HL-60 (cell line): ENCODE measurements at regions not wholly inside any gene's neighbourhood (a gene's known extent, or its start where the extent isn't known, plus 50 kb on each side); places are given as distances from the start of the nearest gene placed in this dataset.

Experiments used
- DNase-seq, 2 experiments: peaks; one replicate each; pipeline ENCODE4 v3.0.0-alpha.2; 2010 to 2020; ENCODE audit warnings: low read depth in 1 of 2, low spot score in 1 of 2
- H3K27ac ChIP-seq: fragments of 250-450 bp; sonication (Bioruptor Pico); replicated peaks from 2 replicates; pipeline ENCODE4 v1.5.1; 2020; ENCODE audit warnings: mild to moderate bottlenecking, moderate library complexity
- H3K27me3 ChIP-seq: fragments of 250-450 bp; sonication (Bioruptor Pico); 2 replicates; pipeline ENCODE4 v1.5.1; 2021; ENCODE audit warnings: mild to moderate bottlenecking, moderate library complexity; ENCODE audit not compliant: insufficient read depth, poor library complexity, severe bottlenecking
- H3K4me3 ChIP-seq: replicated peaks from 2 replicates; pipeline ENCODE4 v1.5.1; 2011; ENCODE audit warnings: mild to moderate bottlenecking, control low read depth, low read length; ENCODE audit not compliant: insufficient read depth
- CTCF ChIP-seq: IDR thresholded peaks from one replicate; pipeline ENCODE4 v1.5.1; 2011; ENCODE audit warnings: low read length, control low read depth, inconsistent platforms; ENCODE audit not compliant: insufficient read depth
- GABPA ChIP-seq: IDR thresholded peaks from 2 replicates; pipeline ENCODE4 v1.6.1; 2012; ENCODE audit warnings: low read depth
- POLR2AphosphoS5 ChIP-seq: IDR thresholded peaks from 2 replicates; pipeline ENCODE4 v1.6.1; 2012; ENCODE audit warnings: low read depth
- REST ChIP-seq: IDR thresholded peaks from 2 replicates; pipeline ENCODE4 v1.6.1; 2012; ENCODE audit warnings: low read depth; ENCODE audit not compliant: insufficient replicate concordance
- SPI1 ChIP-seq: IDR thresholded peaks from 2 replicates; pipeline ENCODE4 v1.6.1; 2012; ENCODE audit warnings: low read depth, mild to moderate bottlenecking, borderline replicate concordance

GRCh38 chr4:12770351-12770750 lies 713.8 kb downstream of the RAB28 start:
- TF ChIP-seq POLR2AphosphoS5 (no peak), SPI1 (no peak), REST (no peak), GABPA (no peak), CTCF (no peak)
- Histone ChIP-seq H3K4me3 (no peak overlapping the region), H3K27me3 (no peaks in the 10 kb centered on the region), H3K27ac (no peak overlapping the region)
- no peak for DNase-seq

- TF ChIP-seq SPI1: no peak
- no peak for TF ChIP-seq GABPA
- TF ChIP-seq POLR2AphosphoS5: no peak
- no peak for TF ChIP-seq REST
- TF ChIP-seq CTCF: no peak
- H3K4me3 ChIP-seq: no peak overlapping the region
- H3K27ac ChIP-seq: no peak overlapping the region
- DNase-seq: no peak
- no peaks in the 10 kb centered on the region for H3K27me3 ChIP-seq
These were observed 722.4 kb downstream of the RAB28 start for GRCh38 chr4:12761694-12762093.

- no peak for DNase-seq
- no peak for TF ChIP-seq SPI1
- TF ChIP-seq REST: no peak
- no peak for TF ChIP-seq POLR2AphosphoS5
- no peak for TF ChIP-seq CTCF
- no peak for TF ChIP-seq GABPA
- Histone ChIP-seq H3K27me3 (no peaks in the 10 kb centered on the region), H3K27ac (no peak overlapping the region), H3K4me3 (no peak overlapping the region)
These were observed 737.0 kb downstream of the RAB28 start for GRCh38 chr4:12747154-12747553.
